SK-N-SH (cell line): ENCODE measurements at regions not wholly inside any gene's neighbourhood (a gene's known extent, or its start where the extent isn't known, plus 50 kb on each side); places are given as distances from the start of the nearest gene placed in this dataset.

ENCODE experiments used
- CTCF ChIA-PET: fragments of 300-600, 350-600 bp; formaldehyde crosslinking; extraction: SDS; loops from one replicate; lab custom pipeline; 2021; lab: Yijun Ruan, JAX
- POLR2A ChIA-PET: fragments of 350-600 bp; sonication (Branson Sonifier 250); formaldehyde crosslinking; extraction: SDS; loops from one replicate; lab custom pipeline; 2020; ENCODE audit warnings: antibody characterized with exemption, inconsistent platforms; lab: Yijun Ruan, JAX
- DNase-seq: peaks from one replicate; pipeline ENCODE4 v3.0.0; 2012
- H2AFZ ChIP-seq: fragments of 200-600 bp; sonication (generic); 2 replicates; pipeline ENCODE4 v1.8.1; 2016; ENCODE audit warnings: antibody characterized with exemption, mild to moderate bottlenecking, low read depth
- H3F3A ChIP-seq: fragments of 200-600 bp; sonication (generic); replicated peaks from 2 replicates; pipeline ENCODE3; 2016; ENCODE audit warnings: antibody characterized with exemption, mild to moderate bottlenecking; ENCODE audit not compliant: insufficient read depth
- H3K27ac ChIP-seq, 2 experiments: fragments of 200-500 bp in 1 of 2; fragments of 200-600 bp in 1 of 2; sonication (Bioruptor generic) in 1 of 2; sonication (generic), shearing (Covaris generic) in 1 of 2; 2 replicates each; pipeline versions ENCODE4 v1.5.1 to v1.6.1; 2014 to 2016; ENCODE audit warnings: low read depth in 2 of 2, inconsistent platforms in 1 of 2, low read length in 1 of 2, mild to moderate bottlenecking in 1 of 2, mixed read lengths in 1 of 2
- H3K27me3 ChIP-seq: fragments of 200-600 bp; sonication (generic), shearing (Covaris generic); 2 replicates; pipeline ENCODE4 v1.6.1; 2016; ENCODE audit warnings: mixed run types; ENCODE audit not compliant: insufficient read depth
- H3K36me3 ChIP-seq, 2 experiments: fragments of 200-500 bp in 1 of 2; fragments of 200-600 bp in 1 of 2; sonication (Bioruptor generic) in 1 of 2; sonication (generic) in 1 of 2; replicated peaks in 1 of 2; 2 replicates each; pipeline versions ENCODE3 to v1.5.1; 2014 to 2016; ENCODE audit warnings: low read length in 1 of 2, mild to moderate bottlenecking in 1 of 2; ENCODE audit not compliant: insufficient read depth in 2 of 2, control insufficient read depth in 1 of 2
- H3K4me1 ChIP-seq, 2 experiments: fragments of 200-500 bp in 1 of 2; fragments of 200-600 bp in 1 of 2; sonication (Bioruptor generic) in 1 of 2; sonication (generic), shearing (Covaris generic) in 1 of 2; 2 replicates each; pipeline versions ENCODE4 v1.5.1 to v1.6.1; 2014 to 2016; ENCODE audit warnings: low read depth in 1 of 2, low read length in 1 of 2, mixed run types in 1 of 2; ENCODE audit not compliant: insufficient read depth in 2 of 2, control insufficient read depth in 1 of 2
- H3K4me2 ChIP-seq: fragments of 200-600 bp; sonication (generic), shearing (Covaris generic); 2 replicates; pipeline ENCODE4 v1.6.1; 2017; ENCODE audit warnings: mixed run types
- H3K4me3 ChIP-seq, 2 experiments: fragments of 200-500 bp in 1 of 2; fragments of 200-600 bp in 1 of 2; sonication (Bioruptor generic) in 1 of 2; sonication (generic), shearing (Covaris generic) in 1 of 2; 2 replicates each; pipeline versions ENCODE4 v1.5.1 to v1.8.1; 2014 to 2016; ENCODE audit warnings: low read depth in 2 of 2, inconsistent platforms in 1 of 2, low read length in 1 of 2, mild to moderate bottlenecking in 1 of 2, mixed read lengths in 1 of 2, moderate library complexity in 1 of 2
- H3K79me2 ChIP-seq: fragments of 200-600 bp; sonication (generic); 2 replicates; pipeline ENCODE4 v1.8.1; 2017; ENCODE audit warnings: mild to moderate bottlenecking; ENCODE audit not compliant: insufficient read depth
- H3K9ac ChIP-seq: fragments of 200-600 bp; sonication (generic); 2 replicates; pipeline ENCODE4 v1.6.1; 2017; ENCODE audit warnings: mixed run types
- H3K9me2 ChIP-seq: fragments of 200-600 bp; sonication (generic); 2 replicates; pipeline ENCODE4 v1.6.1; 2017; ENCODE audit warnings: mixed run types
- H3K9me3 ChIP-seq: fragments of 200-600 bp; sonication (generic); 2 replicates; pipeline ENCODE4 v1.6.1; 2017; ENCODE audit warnings: mixed run types, mild to moderate bottlenecking, moderate library complexity
- H4K20me1 ChIP-seq: fragments of 200-600 bp; sonication (generic); 2 replicates; pipeline ENCODE4 v1.6.1; 2017; ENCODE audit warnings: mild to moderate bottlenecking, mixed run types; ENCODE audit not compliant: insufficient read depth
- CHD2 ChIP-seq: fragments of 150-350 bp; IDR thresholded peaks from 2 replicates; pipeline ENCODE4 v1.6.1; 2018; ENCODE audit warnings: low read length; ENCODE audit not compliant: partially characterized antibody
- CTCF ChIP-seq: fragments of 200-600 bp; sonication (generic); IDR thresholded peaks from 2 replicates; pipeline ENCODE4 v1.6.1; 2017; ENCODE audit warnings: antibody characterized with exemption, mild to moderate bottlenecking, moderate library complexity
- FOSL2 ChIP-seq: IDR thresholded peaks from 2 replicates; pipeline ENCODE4 v1.4.0; 2012; ENCODE audit warnings: low read depth, mild to moderate bottlenecking, moderate library complexity, borderline replicate concordance
- FOXJ3 ChIP-seq: sonication (generic); formaldehyde crosslinking; IDR thresholded peaks from 2 replicates; pipeline ENCODE4 v1.5.1; 2020; ENCODE audit warnings: mild to moderate bottlenecking, missing genetic modification reagents
- GATA2 ChIP-seq: sonication (generic); formaldehyde crosslinking; IDR thresholded peaks from 2 replicates; pipeline ENCODE4 v1.5.0; 2020; ENCODE audit warnings: mild to moderate bottlenecking, missing genetic modification reagents
- IRF3 ChIP-seq: fragments of 150-350 bp; IDR thresholded peaks from 2 replicates; pipeline ENCODE4 v1.6.1; 2016; ENCODE audit warnings: mild to moderate bottlenecking, low read depth, low read length
- MAX ChIP-seq: IDR thresholded peaks from 2 replicates; pipeline ENCODE4 v1.4.0; 2012; ENCODE audit warnings: low read depth
- MEF2A ChIP-seq: IDR thresholded peaks from 2 replicates; pipeline ENCODE4 v1.4.0; 2012; ENCODE audit warnings: low read depth, borderline replicate concordance
- MXI1 ChIP-seq: IDR thresholded peaks from 2 replicates; pipeline ENCODE4 v1.6.1; 2012; ENCODE audit warnings: mild to moderate bottlenecking, low read depth, low read length, improper control_type of control experiment
- NFIC ChIP-seq: IDR thresholded peaks from 2 replicates; pipeline ENCODE4 v1.4.0; 2012; ENCODE audit warnings: borderline replicate concordance
- NRF1 ChIP-seq: IDR thresholded peaks from 2 replicates; pipeline ENCODE4 v1.6.1; 2012; ENCODE audit warnings: low read depth, mild to moderate bottlenecking, low read length
- RAD21 ChIP-seq: IDR thresholded peaks from 2 replicates; pipeline ENCODE4 v1.6.1; 2012; ENCODE audit warnings: mild to moderate bottlenecking, low read length
- RXRA ChIP-seq: IDR thresholded peaks from 2 replicates; pipeline ENCODE4 v1.4.0; 2012; ENCODE audit warnings: low read depth, mild to moderate bottlenecking, borderline replicate concordance
- SIN3A ChIP-seq: IDR thresholded peaks from 2 replicates; pipeline ENCODE4 v1.6.1; 2012; ENCODE audit warnings: low read depth, mild to moderate bottlenecking, low read length, moderate library complexity, borderline replicate concordance
- TAF1 ChIP-seq: IDR thresholded peaks from 2 replicates; pipeline ENCODE4 v1.6.1; 2012; ENCODE audit warnings: low read depth, mild to moderate bottlenecking, low read length, moderate library complexity, borderline replicate concordance
- TEAD4 ChIP-seq: IDR thresholded peaks from 2 replicates; pipeline ENCODE4 v1.4.0; 2012; ENCODE audit warnings: mild to moderate bottlenecking, borderline replicate concordance; ENCODE audit not compliant: insufficient read depth
- USF2 ChIP-seq: fragments of 150-350 bp; IDR thresholded peaks from 2 replicates; pipeline ENCODE4 v1.6.1; 2017; ENCODE audit warnings: antibody characterized with exemption, low read length, low read depth, borderline replicate concordance
- WGBS: methylation state at CpG from one replicate; pipeline ENCODE4 v1.1.6; 2017; ENCODE audit warnings: low lambda C conversion rate; 5-methylcytosine and 5-hydroxymethylcytosine counted together

GRCh38 chr6:8906699-8907098 lies 471.4 kb upstream of the SLC35B3 start:
- CTCF ChIA-PET, result no interaction called here
- Histone ChIP-seq H4K20me1 (no peaks in the 10 kb centered on the region), H3K4me3 (no peak overlapping the region), H3K4me2 (no peak overlapping the region), H3K27ac (no peak overlapping the region), H3K36me3 (no peaks in the 10 kb centered on the region), H3F3A (no peaks in the 10 kb centered on the region), H3K9ac (no peak overlapping the region), H2AFZ (no peak overlapping the region), H3K27me3 (no peaks in the 10 kb centered on the region), H3K4me1 (0 out of 4 replicates have a peak, but pooled peaks cover 0 to 3% of the 10 kb centered on the region in 2 experiments), H3K79me2 (no peaks in the 10 kb centered on the region), H3K9me3 (no peaks in the 10 kb centered on the region), H3K9me2 (no peaks in the 10 kb centered on the region)
- POLR2A ChIA-PET, result no interaction called here
- TF ChIP-seq GATA2 (CRISPR knock-in tag), result no peak
- no peak for TF ChIP-seq FOSL2
- TF ChIP-seq RXRA, result no peak
- TF ChIP-seq CHD2, result no peak
- no peak for TF ChIP-seq USF2
- DNase-seq, result no peak

GRCh38 chr6:8905757-8906156 lies 470.4 kb upstream of the SLC35B3 start:
- WGBS, result 25% methylated on average over 2 of the region's 2 CpGs
- Histone ChIP-seq H3F3A (no peaks in the 10 kb centered on the region), H3K79me2 (no peaks in the 10 kb centered on the region), H3K27ac (no peak overlapping the region), H3K4me3 (no peak overlapping the region), H3K4me1 (0 out of 4 replicates have a peak, but pooled peaks cover 0 to 3% of the 10 kb centered on the region in 2 experiments), H3K9ac (no peak overlapping the region), H4K20me1 (no peaks in the 10 kb centered on the region), H2AFZ (no peak overlapping the region), H3K9me2 (no peaks in the 10 kb centered on the region), H3K4me2 (no peak overlapping the region), H3K36me3 (no peaks in the 10 kb centered on the region), H3K9me3 (no peaks in the 10 kb centered on the region), H3K27me3 (no peaks in the 10 kb centered on the region)
- ChIA-PET POLR2A (no interaction called here), CTCF (interaction anchor here (1.3 kb wide), 1 partner anchor 11 kb away, joined by 4 read pairs; no protein-coding TSS in a partner anchor)
- TF ChIP-seq MEF2A, result no peak
- TF ChIP-seq FOSL2, result no peak
- TF ChIP-seq RAD21, result no peak
- TF ChIP-seq MAX, result no peak
- TF ChIP-seq SIN3A, result no peak
- no peak for TF ChIP-seq CTCF
- TF ChIP-seq TAF1, result no peak
- TF ChIP-seq CHD2, result no peak
- TF ChIP-seq IRF3, result no peak
- TF ChIP-seq FOXJ3 (CRISPR knock-in tag), result no peak
- no peak for TF ChIP-seq TEAD4
- no peak for TF ChIP-seq NRF1
- TF ChIP-seq MXI1, result no peak
- TF ChIP-seq NFIC, result no peak
- no peak for TF ChIP-seq RXRA
- no peak for DNase-seq
